Left renal pelvis (tissue), 4 donors: ENCODE measurements at regions not wholly inside any gene's neighbourhood (a gene's known extent, or its start where the extent isn't known, plus 50 kb on each side); places are given as distances from the start of the nearest gene placed in this dataset.
"Not testable (repeated sequence)": the region's sequence is repeated elsewhere in the genome, so short reads cannot be mapped to it uniquely, and the experiment has no call there.

Experiments
- DNase-seq, 4 donors: peaks; one replicate each; pipeline ENCODE4 v3.0.0-alpha.2; 2013; ENCODE audit warnings: low read depth in 4 of 4, low spot score in 3 of 4

DNA sequence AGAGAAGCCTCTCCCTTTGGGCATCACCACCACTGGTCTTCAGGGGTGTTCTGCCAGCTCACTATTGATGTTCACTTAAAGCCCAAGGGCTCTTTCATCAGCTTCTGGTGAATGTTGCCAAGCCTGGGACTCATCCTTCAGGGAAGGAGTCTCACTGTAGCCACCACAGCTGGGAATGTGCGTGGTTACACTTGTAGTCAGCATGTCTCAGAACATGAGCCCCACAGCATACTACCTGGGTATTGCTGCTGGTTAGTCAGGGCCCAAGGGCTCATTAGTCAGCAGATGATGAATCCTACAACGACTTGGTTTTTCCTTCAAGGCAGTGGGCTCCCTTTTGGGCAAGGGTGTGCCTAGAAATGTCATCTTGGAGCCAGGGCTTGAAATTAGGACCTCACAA lies 412.9 kb downstream of the VGLL3 start:
- no peak for DNase-seq

GRCh38 chr3:86563400-86563970 lies 427.5 kb downstream of the VGLL3 start:
- peak in 2 of 4 donors; percentile 17 to 22 for DNase-seq

DNA sequence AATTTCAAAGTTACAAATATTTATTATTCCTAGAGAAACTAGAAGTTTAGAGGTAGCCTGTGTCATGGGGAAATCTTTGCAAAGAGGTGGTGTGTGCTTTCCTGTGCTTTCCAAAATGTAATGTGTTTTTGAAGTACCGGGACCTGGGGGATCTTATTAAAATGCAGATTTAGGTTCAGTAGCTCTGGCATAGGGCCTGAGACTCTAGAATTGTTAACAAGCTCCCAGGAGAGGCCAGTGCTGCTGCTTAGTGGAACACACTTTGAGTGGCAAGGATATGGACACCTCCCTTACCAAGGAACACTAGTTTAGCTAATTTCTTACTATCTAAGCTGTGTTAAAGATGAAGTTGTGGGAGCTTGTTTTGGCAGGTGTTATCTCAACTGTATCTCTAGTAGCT lies 428.9 kb downstream of the VGLL3 start:
- DNase-seq, result no peak

DNA sequence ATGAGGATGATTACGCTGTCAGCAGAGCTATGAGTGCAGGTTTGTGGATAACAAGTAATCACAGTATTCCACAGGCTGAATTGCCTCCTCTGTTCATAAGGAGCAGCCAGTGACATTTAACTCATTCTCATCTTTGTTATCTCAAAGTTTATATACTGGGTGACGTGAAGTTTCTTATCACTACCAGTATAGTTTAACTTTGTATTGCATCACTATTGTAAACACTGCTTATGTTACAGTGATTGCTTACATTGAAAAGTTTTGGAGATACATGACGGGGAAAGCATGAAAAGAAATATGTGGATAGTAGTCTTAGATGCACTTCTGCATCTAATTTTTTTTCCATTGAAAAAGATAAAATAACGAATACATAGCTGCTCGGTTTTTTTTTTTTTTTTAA lies 429.7 kb downstream of the VGLL3 start:
- no peak for DNase-seq

- no peak for DNase-seq
These were observed 436.6 kb downstream of the VGLL3 start for GRCh38 chr3:86554383-86554782.

DNA sequence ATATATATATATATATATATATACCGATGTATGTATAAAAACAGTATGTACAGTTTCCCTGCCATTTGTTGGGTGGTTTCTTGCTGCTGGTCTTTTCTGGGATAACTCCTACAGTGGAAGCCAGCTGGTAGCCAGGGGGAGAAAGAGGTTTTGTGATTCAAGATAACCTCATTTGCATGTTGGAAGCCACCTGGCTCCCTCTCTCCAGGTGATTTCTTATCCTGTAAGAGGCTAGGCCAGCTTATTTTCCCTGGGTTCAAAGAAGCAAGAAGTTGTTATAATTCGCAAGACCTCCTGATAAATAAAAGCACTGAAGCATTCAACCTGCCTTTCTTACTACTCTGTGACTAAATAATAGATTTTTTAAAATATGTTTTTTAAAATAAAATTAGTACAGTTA lies 443.3 kb downstream of the VGLL3 start:
- no peak for DNase-seq

DNA sequence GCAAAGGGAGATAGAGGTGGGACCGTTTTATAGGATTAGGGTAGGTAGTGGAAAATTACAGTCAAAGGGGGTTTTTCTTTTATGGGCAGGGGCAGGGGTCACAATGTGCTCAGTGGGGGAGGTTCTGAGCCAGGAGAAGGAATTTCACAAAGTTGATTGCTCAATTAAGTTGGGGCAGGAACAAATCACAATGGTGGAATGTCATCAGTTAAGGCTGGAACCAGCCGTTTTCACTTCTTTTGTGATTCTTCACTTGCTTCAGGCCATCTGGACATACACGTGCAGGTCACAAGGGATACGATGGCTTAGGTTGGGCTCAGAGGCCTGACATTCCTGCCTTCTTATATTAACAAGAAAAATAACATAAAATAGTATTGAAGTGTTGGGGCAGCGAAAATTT lies 453.8 kb downstream of the VGLL3 start:
- no peak for DNase-seq

DNA sequence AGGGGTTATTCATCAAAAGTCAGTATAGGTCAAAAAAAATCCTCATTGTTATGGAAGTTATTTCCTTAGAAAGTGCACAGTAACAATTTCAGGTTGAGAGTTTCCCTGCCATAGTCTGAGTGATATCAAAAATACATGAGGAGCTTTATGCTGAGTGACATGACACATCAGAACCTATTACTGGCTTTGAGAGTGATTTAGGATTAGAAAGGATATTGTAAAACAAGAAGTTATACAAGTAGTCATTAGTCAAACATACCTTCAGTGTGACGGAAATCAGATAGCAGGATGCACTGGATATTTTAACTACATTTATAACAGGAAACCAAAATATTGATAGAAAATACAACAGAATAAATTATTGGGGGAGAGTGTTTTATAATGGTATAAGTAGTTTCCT lies 471.1 kb downstream of the VGLL3 start:
- no peak for DNase-seq

GRCh38 chr3:86481636-86482035 lies 509.3 kb downstream of the VGLL3 start:
- no peak for DNase-seq

DNA sequence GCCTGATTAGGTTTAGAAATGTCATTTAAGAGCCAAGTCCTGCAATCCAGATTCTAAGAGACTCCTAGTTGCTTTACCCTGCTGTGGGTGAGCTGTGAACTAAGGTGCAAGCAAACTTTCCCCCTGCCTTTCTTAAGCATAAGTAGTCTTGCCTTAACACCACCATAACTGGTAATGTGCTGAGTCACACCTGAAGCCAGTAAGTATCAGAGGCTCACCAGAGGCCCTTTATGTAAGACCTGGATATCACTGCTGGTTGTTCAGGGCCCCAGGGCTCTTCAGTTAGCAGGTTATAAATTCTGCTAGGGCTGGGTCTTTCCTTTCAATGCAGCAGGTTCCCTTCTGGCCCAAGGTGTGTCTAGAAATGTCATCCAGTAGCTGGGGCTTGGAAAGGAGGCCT lies 509.9 kb downstream of the VGLL3 start:
- no peak for DNase-seq

GRCh38 chr3:86464180-86464579 lies 526.8 kb downstream of the VGLL3 start:
- DNase-seq, result no peak

DNA sequence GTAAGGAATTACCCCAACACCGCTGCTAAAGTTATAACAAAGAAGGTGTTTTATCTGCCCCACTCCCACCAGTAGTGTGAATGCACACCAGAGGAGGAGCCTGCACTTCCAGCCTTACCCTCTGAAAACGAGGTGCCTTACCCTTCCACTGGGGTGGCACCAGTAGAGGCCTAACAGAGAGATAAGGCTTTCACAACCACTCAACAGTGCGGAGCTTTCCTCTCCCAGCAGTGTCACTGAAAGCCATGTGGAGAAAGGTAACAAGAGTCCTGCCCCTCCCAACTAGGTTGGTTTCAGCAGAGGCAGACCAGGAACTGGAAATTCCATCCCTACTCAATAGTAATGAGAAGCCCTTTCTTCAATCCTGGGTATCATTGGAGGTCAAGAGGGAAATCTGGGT lies 539.2 kb downstream of the VGLL3 start:
- no peak for DNase-seq

DNA sequence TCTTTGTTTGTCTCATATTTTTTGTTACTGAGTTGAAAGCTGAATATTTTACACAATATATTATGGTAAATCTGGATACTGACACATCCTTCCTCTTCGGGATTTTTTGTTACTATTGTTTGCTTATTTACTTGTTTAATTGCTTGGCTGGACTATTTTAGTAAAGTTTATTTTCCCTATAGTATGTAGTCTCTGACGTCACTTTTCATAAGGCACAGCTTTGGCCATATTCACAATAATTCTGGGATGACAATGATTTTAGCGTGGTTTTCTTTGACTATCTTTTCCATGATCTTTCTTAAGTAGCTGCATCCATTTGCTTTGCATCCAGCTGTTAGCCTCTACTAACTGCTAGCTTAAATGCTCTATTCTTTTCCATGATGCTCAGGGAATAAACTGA lies 552.4 kb downstream of the VGLL3 start:
- no peak for DNase-seq

DNA sequence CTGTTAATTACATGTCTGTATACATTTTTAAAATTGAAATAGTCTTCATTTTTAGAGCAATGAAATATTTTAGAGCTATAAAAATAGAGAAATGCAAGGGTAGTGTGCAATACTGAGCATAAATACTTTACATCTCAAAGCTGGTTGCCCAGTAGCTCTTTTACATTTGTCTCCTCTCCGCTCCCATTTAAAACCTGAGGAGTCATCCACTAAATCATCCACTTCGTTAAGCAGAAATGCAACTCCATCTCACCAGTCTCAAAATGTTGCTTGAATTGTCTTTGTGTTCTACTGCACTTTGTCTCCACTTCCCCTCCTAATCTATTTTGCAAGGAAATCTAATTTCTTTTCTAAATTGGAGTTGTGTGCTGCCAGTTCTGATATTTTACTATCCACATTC lies 563.6 kb downstream of the VGLL3 start:
- no peak for DNase-seq

DNA sequence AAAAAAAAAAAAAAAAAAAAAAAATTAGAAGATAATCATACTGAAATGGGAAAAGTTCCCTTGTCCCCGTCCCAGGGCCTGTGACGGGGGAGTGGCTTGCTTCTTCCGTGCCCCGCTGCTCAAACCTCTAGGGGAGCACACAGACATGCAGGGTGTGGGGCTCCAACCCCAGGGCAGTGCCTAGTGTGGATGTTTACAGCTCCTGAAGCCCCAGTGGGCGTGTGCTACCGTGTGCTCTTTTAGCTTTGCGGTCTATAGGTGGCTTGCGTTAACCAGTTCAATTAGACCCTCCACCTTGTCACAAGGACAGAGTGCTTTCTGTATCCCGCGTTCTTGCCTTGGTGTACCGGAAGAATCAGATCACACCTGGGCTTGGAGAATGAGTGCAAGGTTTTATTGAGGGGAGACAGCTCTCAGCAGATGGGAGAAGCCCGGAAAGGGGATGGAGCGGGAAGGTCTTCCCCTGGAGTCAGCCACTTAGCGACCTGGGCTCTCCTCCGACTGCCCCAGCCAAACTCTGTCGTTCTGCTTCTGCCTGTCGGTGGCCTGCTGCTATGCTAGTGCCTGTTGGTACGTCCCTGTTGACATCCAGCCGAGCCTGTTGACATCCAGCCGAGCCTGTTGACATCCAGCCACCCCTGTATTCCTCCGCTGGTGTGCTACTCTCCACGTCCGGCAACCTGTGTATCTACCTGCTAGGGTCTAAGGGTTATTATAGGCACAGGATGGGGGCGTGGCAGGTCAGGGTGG lies 569.8 kb downstream of the VGLL3 start:
- no peak for DNase-seq

GRCh38 chr3:86418861-86419260 lies 572.1 kb downstream of the VGLL3 start:
- no peak for DNase-seq

- no peak for DNase-seq
These were observed 574.6 kb downstream of the VGLL3 start for GRCh38 chr3:86416334-86416733.

DNA sequence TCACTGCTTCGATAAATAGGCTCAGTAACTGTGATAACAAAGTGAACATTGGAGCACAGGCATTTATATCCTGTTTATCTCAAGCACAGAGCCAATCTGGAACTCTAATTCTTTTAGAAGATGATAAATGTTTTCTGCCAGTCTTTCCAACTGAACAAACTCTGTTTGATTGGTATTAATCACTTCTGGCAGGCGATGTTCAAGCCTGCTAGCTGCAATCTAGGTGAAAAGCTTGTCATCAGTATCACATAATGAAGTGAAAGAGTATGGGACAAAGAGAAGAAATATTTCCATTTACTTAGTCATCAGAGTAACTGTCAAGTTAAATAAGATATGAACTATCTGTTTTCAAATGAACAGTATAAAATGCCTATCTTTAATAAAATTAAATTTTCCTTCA lies 577.3 kb downstream of the VGLL3 start:
- DNase-seq, result no peak

GRCh38 chr3:86410587-86410986 lies 580.4 kb downstream of the VGLL3 start:
- no peak for DNase-seq

DNA sequence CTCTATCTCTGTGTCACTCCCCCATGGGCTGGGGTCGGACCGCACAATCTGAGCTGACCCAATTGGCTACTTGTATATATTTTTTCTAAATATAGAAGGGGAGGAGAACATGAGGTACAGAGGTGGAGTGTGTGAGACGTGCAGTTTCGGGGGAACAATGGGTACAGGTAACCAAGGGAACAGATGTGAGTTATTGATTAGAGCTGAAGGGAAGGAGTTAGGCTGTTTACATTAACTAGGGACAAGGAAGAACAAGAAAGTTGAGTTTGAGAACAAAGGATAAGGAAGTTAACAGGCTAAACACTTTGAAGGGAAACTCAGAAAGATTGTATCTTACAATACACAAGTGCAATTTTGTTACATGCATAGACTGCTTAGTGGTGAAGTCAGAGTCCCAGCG lies 601.2 kb downstream of the VGLL3 start:
- not testable (repeated sequence) for DNase-seq

GRCh38 chr3:86388820-86389219 lies 602.1 kb downstream of the VGLL3 start:
- DNase-seq, result no peak

GRCh38 chr3:86382556-86382955 lies 608.4 kb downstream of the VGLL3 start:
- no peak for DNase-seq

DNA sequence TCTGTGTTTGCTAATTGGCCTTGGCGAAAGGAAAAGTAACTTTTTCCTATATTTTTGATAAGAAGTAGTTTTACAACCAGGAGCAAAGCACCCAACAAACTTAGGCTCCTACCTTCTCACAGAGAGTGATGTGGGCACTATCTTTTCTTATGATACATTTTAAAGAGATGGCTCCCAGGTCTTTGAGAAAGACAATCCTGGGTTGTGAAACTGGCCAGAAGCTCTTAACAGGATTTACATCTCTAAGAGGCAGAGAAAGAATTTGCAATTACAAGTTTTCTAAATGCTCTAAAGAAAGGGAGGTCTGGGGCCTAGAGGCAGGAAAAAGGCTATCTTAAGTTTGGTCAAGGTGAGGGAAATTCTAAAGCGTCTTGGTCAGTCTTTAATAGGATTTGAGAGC lies 609.7 kb downstream of the VGLL3 start:
- no peak for DNase-seq
